Transverse colon (tissue), 4 donors: ENCODE measurements at regions not wholly inside any gene's neighbourhood (a gene's known extent, or its start where the extent isn't known, plus 50 kb on each side); places are given as distances from the start of the nearest gene placed in this dataset.

Experiments used
- CTCF ChIP-seq, 5 experiments: fragments of 200-600 bp in 3 of 5; fragments of 450-650 bp in 2 of 5; sonication (generic) in 3 of 5; IDR thresholded peaks; 1 replicate in 2 of 5; 2 replicates in 3 of 5; pipeline ENCODE4 v1.5.1; 2016 to 2017; ENCODE audit warnings: antibody characterized with exemption in 5 of 5, inconsistent platforms in 3 of 5, mild to moderate bottlenecking in 2 of 5, moderate library complexity in 1 of 5
- EP300 ChIP-seq: sonication (generic); formaldehyde crosslinking; IDR thresholded peaks from one replicate; pipeline ENCODE4 v1.6.1; 2017; ENCODE audit warnings: antibody characterized with exemption, low read depth
- POLR2A ChIP-seq: fragments of 450-650 bp; IDR thresholded peaks from one replicate; pipeline ENCODE4 v1.6.1; 2016; ENCODE audit warnings: antibody characterized with exemption, mild to moderate bottlenecking, moderate library complexity
- POLR2AphosphoS5 ChIP-seq, 3 donors: sonication (generic); formaldehyde crosslinking; IDR thresholded peaks; one replicate each; pipeline ENCODE4 v1.6.1; 2016; ENCODE audit warnings: antibody characterized with exemption in 3 of 3

DNA sequence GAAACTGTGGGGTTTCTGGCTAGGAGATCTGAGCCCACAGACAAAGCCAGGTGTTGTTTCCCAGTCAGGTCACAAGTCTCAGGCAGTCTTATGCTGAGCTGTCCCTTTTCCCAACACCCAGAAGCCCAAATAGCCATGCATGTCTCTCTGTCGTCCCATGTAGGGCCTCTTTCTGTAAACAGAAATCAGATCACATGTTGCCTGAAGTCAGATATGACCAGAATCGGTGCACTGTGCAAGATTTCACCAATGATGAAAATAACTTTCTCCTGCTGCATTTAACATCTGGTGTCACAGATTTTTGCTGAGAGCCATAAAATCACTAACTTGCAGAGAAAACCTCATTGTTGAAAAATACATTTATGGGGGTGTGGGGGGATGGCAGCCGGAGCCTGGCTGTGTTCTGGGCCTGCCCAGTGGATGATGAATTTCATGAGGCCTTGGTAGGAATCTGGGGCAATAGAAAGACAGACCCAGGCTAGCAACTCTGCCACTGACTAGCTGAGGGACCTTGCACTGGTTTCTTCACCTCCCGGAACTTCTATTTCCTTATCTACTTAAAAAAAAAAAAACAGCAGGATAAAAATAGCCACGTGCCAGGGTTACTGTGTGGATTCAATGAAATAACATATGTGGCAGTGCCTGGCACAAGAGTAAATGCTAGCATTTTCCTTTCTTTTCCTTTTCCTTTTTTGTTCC is 158.8 kb upstream of the NFIA start:
- TF ChIP-seq CTCF (IDR thresholded peaks at IDR 0.05) = no peak
- TF ChIP-seq POLR2A = no peak
- TF ChIP-seq POLR2AphosphoS5 (IDR thresholded peaks at IDR 0.05) = no peak
- TF ChIP-seq EP300 = no peak
